NT2/D1 (cell line): ENCODE measurements at regions not wholly inside any gene's neighbourhood (a gene's known extent, or its start where the extent isn't known, plus 50 kb on each side); places are given as distances from the start of the nearest gene placed in this dataset.
"Not testable (repeated sequence)": the region's sequence is repeated elsewhere in the genome, so short reads cannot be mapped to it uniquely, and the experiment has no call there.

Source experiments
- SUZ12 ChIP-seq: IDR thresholded peaks from 2 replicates; pipeline ENCODE4 v1.6.1; 2011; ENCODE audit not compliant: insufficient read length, insufficient read depth; ENCODE audit errors: extremely low read depth
- YY1 ChIP-seq: IDR thresholded peaks from 2 replicates; pipeline ENCODE4 v1.6.1; 2011; ENCODE audit not compliant: insufficient read length, insufficient read depth
- ZNF274 ChIP-seq: IDR thresholded peaks from 2 replicates; pipeline ENCODE4 v1.6.1; 2011; ENCODE audit warnings: mild to moderate bottlenecking, low read depth, low read length

GRCh38 chr7:76838357-76838756 lies 193.8 kb downstream of the SPDYE17 start:
- TF ChIP-seq YY1, ZNF274, SUZ12: not testable (repeated sequence)
